Tibial nerve (tissue), 4 donors: ENCODE measurements at regions not wholly inside any gene's neighbourhood (a gene's known extent, or its start where the extent isn't known, plus 50 kb on each side); places are given as distances from the start of the nearest gene placed in this dataset.

Experiments used
- DNase-seq, 2 donors: peaks; one replicate each; pipeline ENCODE4 v3.0.0-alpha.2; 2019; ENCODE audit warnings: low spot score in 2 of 2
- H3K27ac ChIP-seq, 4 donors: fragments of 200-600 bp; sonication (generic) in 3 of 4; one replicate each; pipeline ENCODE4 v1.5.1; 2017 to 2019; ENCODE audit warnings: mild to moderate bottlenecking in 1 of 4
- H3K27me3 ChIP-seq, 2 donors: fragments of 200-600 bp; sonication (generic) in 1 of 2; one replicate each; pipeline versions ENCODE4 v1.5.1 to v1.6.0; 2017 to 2019
- H3K36me3 ChIP-seq, 3 donors: fragments of 200-600 bp; sonication (generic); one replicate each; pipeline ENCODE4 v1.5.1; 2018 to 2019
- H3K4me1 ChIP-seq, 4 donors: fragments of 200-600 bp; sonication (generic) in 3 of 4; one replicate each; pipeline ENCODE4 v1.5.1; 2017 to 2019
- H3K4me3 ChIP-seq, 4 donors: fragments of 200-600 bp; sonication (generic) in 3 of 4; one replicate each; pipeline ENCODE4 v1.5.1; 2017 to 2019; ENCODE audit warnings: mild to moderate bottlenecking in 1 of 4, moderate library complexity in 1 of 4
- H3K9me3 ChIP-seq, 4 donors: fragments of 200-600 bp; sonication (generic) in 3 of 4; one replicate each; pipeline ENCODE4 v1.5.1; 2017 to 2019
- EP300 ChIP-seq, 2 donors: sonication (generic); formaldehyde crosslinking; IDR thresholded peaks; one replicate each; pipeline ENCODE4 v1.6.1; 2017; ENCODE audit warnings: antibody characterized with exemption in 2 of 2, mild to moderate bottlenecking in 1 of 2
- POLR2A ChIP-seq, 2 donors: fragments of 450-650 bp; IDR thresholded peaks; one replicate each; pipeline ENCODE4 v1.6.1; 2017; ENCODE audit warnings: antibody characterized with exemption in 2 of 2, mild to moderate bottlenecking in 2 of 2, moderate library complexity in 2 of 2
- WGBS, 2 donors: methylation state at CpG; one replicate each; pipeline ENCODE4 v1.1.5; 2018; 5-methylcytosine and 5-hydroxymethylcytosine counted together
- TF ChIP-seq, protein P1 (sequence below), 5 experiments: fragments of 200-600 bp in 3 of 5; fragments of 450-650 bp in 2 of 5; sonication (generic) in 3 of 5; IDR thresholded peaks; one replicate each; pipeline ENCODE4 v1.5.1; 2016 to 2019; ENCODE audit warnings: antibody characterized with exemption in 5 of 5, mild to moderate bottlenecking in 3 of 5, moderate library complexity in 2 of 5

DNA sequence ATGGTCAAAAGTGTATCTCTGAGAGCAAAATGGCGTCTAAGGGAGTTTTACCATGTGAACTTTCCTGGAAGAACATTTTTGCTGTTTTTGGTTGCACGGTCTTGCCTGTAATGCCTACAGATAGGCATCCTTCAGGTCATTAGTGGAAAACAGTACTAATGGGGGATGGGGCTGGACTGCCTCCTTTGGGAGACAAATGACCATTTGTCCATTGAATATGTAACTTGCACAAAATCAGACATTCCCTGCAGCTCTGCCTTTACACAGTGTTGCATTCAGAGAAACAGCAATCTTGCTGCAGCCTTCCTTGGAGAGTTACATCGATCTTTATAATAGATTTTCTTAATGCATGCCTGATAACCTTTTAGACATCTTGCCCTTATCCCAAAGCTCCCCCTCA is 138.5 kb upstream of the EGFLAM start:
- H3K4me3 ChIP-seq = no peak overlapping the region
- 45 to 46% methylated on average over 3 of the region's 3 CpGs for WGBS, 2 donors
- no peaks in the 10 kb centered on the region for H3K27me3 ChIP-seq
- H3K4me1 ChIP-seq = no peaks in the 10 kb centered on the region
- H3K27ac ChIP-seq = no peak overlapping the region
- no peaks in the 10 kb centered on the region for H3K9me3 ChIP-seq
- DNase-seq = no peak
- TF ChIP-seq EP300 (IDR thresholded peaks at IDR 0.05) = no peak
- TF ChIP-seq, protein P1, sequence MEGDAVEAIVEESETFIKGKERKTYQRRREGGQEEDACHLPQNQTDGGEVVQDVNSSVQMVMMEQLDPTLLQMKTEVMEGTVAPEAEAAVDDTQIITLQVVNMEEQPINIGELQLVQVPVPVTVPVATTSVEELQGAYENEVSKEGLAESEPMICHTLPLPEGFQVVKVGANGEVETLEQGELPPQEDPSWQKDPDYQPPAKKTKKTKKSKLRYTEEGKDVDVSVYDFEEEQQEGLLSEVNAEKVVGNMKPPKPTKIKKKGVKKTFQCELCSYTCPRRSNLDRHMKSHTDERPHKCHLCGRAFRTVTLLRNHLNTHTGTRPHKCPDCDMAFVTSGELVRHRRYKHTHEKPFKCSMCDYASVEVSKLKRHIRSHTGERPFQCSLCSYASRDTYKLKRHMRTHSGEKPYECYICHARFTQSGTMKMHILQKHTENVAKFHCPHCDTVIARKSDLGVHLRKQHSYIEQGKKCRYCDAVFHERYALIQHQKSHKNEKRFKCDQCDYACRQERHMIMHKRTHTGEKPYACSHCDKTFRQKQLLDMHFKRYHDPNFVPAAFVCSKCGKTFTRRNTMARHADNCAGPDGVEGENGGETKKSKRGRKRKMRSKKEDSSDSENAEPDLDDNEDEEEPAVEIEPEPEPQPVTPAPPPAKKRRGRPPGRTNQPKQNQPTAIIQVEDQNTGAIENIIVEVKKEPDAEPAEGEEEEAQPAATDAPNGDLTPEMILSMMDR (IDR thresholded peaks at IDR 0.05) = no peak
- no peak for TF ChIP-seq POLR2A (IDR thresholded peaks at IDR 0.05)
- H3K36me3 ChIP-seq = no peaks in the 10 kb centered on the region

DNA sequence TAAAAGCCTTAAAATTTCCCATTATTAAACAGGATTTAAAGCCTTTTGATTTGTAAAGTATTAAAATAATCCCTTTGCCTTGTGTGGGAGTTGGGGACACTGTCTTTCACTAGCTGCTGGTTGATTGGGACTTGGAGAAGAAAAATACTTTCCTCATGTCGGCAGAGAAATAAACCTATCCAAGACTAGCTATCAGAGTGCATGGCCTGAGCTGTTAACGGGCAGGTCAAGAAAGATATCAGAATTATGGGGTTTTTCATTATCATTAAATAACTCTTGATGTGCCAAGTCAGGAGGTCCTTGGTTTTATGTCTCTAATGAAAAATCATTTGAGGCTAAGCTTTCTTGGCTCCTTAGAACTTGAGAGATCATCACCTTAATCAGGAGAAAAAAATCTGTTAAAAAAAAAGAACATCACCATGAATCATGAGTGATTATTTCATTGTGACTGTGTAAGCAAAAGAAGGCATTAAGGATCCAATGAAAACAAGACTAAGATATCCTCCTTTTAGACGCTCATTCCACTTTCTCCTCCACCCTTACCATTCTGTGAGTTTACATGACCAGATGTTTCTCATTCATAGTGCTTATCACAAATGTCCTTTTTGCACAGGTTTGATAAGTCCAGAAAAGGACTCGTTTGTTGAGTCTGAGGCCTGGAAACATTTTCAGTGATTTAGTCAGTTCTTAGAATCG is 140.4 kb upstream of the EGFLAM start:
- Histone ChIP-seq H3K27me3 (no peaks in the 10 kb centered on the region), H3K4me3 (no peak overlapping the region), H3K27ac (no peak overlapping the region), H3K36me3 (no peaks in the 10 kb centered on the region), H3K9me3 (no peaks in the 10 kb centered on the region), H3K4me1 (no peaks in the 10 kb centered on the region)
- 63 to 67% methylated on average over 5 of the region's 5 CpGs for WGBS, 2 donors
- DNase-seq = no peak
- TF ChIP-seq POLR2A (IDR thresholded peaks at IDR 0.05) (no peak), EP300 (IDR thresholded peaks at IDR 0.05) (no peak)
- TF ChIP-seq, protein P1 (IDR thresholded peaks at IDR 0.05) = no peak

DNA sequence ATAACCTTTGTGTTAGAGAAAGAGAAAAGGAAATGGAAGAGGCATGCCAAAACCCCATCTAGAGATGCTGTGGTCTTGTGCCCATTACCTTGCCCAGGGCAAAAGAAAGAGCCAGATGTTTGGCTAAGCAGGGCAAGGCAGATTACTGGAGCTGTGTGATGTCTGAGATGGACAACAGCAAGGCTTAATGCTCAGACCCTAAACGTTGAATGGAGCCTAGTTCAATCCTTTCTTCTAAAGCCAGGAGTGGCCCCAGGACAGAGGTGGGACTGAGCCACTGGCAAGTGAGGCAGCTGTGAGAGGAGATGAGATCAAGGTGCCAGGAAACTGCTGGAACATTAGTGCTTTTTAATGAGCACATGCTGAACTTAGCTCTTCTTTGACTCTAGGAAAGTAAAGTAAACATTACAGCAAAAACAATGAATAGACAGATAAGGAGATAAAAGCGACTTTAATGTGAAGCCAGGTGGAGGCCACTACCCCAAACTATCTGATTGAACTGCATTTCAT is 143.0 kb upstream of the EGFLAM start:
- H3K4me3 ChIP-seq = no peak overlapping the region
- H3K27me3 ChIP-seq = no peaks in the 10 kb centered on the region
- no peaks in the 10 kb centered on the region for H3K36me3 ChIP-seq
- no peaks in the 10 kb centered on the region for H3K4me1 ChIP-seq
- TF ChIP-seq EP300 (IDR thresholded peaks at IDR 0.05) = no peak
- TF ChIP-seq, protein P1 (IDR thresholded peaks at IDR 0.05) = no peak
- TF ChIP-seq POLR2A (IDR thresholded peaks at IDR 0.05) = no peak
- no peak overlapping the region for H3K27ac ChIP-seq
- no peak for DNase-seq
- no peaks in the 10 kb centered on the region for H3K9me3 ChIP-seq
- WGBS, 2 donors = 34 to 51% methylated on average over 2 of the region's 2 CpGs

DNA sequence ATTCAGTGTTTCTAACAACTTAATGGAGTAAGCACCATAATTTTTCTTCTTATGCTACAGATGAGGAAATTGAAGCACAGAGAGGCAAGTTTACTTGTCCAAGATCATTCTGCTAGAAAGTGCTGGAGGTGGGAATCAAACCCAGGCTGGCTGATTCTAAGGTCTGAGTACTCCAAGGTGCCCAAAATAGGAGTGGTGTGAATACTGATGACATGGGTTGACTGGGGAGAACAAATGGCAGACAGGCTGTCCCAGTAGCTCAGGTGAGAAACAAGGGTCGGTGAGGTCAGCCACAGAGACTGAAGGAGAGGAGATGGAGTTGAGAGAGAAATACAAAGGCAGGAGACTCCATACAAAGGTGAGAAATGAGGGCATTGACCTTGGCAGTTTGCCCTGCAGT is 144.5 kb upstream of the EGFLAM start:
- TF ChIP-seq EP300 (IDR thresholded peaks at IDR 0.05) (no peak), POLR2A (IDR thresholded peaks at IDR 0.05) (no peak)
- TF ChIP-seq, protein P1 (IDR thresholded peaks at IDR 0.05) = no peak
- Histone ChIP-seq H3K27ac (no peak overlapping the region), H3K9me3 (no peaks in the 10 kb centered on the region), H3K36me3 (no peaks in the 10 kb centered on the region), H3K4me3 (no peak overlapping the region), H3K27me3 (no peaks in the 10 kb centered on the region), H3K4me1 (no peaks in the 10 kb centered on the region)
- WGBS, 2 donors = 86 to 93% methylated on average over 1 of the region's 1 CpG
- DNase-seq = no peak

DNA sequence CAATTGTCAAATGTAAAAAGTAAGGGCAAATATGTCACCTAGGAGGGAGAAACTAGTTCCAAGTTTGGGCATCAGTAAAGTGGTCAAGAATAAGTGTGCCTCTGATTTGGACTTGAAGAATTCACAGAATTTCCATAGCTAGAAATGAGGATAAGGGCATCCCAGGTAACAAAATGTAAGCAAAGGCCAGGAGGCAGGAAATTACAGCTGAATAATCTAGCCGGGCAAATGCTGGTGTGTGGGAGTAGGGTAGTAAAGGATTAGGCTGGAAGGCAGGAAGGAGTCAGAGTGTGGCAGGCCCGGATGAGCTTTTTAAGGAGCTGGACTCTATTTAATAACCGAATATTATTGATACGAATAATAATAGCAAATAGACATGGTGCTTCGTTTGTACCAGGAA is 144.9 kb upstream of the EGFLAM start:
- Histone ChIP-seq H3K27me3 (no peaks in the 10 kb centered on the region), H3K4me1 (no peaks in the 10 kb centered on the region), H3K9me3 (no peaks in the 10 kb centered on the region), H3K4me3 (no peak overlapping the region), H3K36me3 (no peaks in the 10 kb centered on the region), H3K27ac (no peak overlapping the region)
- DNase-seq = no peak
- TF ChIP-seq, protein P1 (IDR thresholded peaks at IDR 0.05) = no peak
- TF ChIP-seq POLR2A (IDR thresholded peaks at IDR 0.05) (no peak), EP300 (IDR thresholded peaks at IDR 0.05) (no peak)
- 75 to 78% methylated on average over 5 of the region's 5 CpGs for WGBS, 2 donors
